IPS DF 4.7 (cell line): ENCODE measurements at regions not wholly inside any gene's neighbourhood (a gene's known extent, or its start where the extent isn't known, plus 50 kb on each side); places are given as distances from the start of the nearest gene placed in this dataset.
"Not testable (repeated sequence)": the region's sequence is repeated elsewhere in the genome, so short reads cannot be mapped to it uniquely, and the experiment has no call there.

Experiments used
- DNase-seq: peaks from one replicate; pipeline ENCODE4 v3.0.0-alpha.2; 2013; ENCODE audit warnings: low spot score; ENCODE audit errors: extremely low read depth

DNA sequence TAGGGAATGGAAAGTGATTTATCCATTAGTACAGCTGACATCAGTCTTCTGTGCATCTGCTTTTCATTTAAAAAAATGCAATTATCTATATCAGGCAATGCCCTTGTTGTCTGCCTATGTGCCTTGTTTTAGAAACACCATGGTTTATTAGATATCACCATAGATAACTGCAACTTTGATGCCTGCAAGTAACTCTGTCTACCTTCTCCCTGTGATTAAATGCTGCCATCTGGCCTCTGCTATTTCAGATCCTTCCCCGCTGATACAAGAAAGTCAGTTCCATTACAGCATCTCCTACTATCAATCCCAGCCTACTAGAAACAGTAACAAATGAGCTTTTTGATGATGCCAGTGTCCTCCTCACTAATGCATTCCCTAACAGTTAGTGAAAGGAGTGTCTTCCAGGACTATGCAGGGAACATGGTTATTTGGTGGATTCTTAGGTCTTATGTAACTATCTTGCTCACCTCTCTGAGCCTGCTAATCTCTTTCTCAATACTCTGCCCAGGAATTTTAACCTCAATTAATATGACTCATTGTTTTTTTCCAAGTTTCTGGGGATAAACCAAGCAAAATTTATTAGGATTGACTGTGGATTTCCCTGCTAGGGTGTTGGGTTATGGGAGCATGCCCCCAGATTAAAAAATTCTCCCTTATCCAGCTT, 444.9 kb downstream of the RAPGEF2 start:
- DNase-seq = no peak

DNA sequence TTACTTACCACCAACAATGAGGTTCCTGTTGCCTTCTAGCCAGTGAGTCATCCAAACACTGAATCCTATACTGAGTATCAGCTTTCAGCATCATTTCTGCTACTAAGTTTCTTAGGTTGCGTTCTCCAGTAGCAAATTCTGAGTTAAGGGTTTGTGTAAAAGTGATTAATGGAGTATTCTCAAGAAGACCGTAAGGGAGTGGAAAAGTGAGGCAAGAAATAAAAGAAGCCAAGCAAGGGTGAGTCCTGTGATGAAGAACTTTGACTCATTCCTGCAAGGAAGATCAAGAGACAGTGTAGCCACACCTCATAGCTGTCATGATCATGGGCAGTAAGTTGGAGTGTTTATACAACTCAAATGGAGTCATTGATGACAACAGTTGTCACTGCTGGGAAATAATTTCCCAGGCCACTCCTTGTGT, 446.2 kb downstream of the RAPGEF2 start:
- DNase-seq = no peak

DNA sequence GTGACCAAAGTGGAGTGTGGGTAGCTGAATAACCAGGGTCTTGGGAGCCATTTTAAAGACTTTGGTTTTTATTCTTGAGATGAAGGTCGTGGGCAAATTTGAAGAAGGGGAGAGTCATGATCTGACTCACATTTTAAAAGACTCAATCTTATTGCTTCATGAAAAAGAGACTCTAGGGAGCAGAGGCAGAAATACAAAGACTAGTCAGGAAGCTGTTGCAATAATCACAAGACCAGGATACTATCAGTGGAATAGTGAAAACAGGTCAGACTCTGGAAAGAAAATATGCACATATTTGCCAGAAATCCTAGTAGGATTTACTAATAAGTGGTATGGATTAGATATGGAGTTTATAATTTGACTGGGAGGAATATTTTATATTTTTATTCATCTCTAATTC, 448.4 kb downstream of the RAPGEF2 start:
- DNase-seq = no peak

DNA sequence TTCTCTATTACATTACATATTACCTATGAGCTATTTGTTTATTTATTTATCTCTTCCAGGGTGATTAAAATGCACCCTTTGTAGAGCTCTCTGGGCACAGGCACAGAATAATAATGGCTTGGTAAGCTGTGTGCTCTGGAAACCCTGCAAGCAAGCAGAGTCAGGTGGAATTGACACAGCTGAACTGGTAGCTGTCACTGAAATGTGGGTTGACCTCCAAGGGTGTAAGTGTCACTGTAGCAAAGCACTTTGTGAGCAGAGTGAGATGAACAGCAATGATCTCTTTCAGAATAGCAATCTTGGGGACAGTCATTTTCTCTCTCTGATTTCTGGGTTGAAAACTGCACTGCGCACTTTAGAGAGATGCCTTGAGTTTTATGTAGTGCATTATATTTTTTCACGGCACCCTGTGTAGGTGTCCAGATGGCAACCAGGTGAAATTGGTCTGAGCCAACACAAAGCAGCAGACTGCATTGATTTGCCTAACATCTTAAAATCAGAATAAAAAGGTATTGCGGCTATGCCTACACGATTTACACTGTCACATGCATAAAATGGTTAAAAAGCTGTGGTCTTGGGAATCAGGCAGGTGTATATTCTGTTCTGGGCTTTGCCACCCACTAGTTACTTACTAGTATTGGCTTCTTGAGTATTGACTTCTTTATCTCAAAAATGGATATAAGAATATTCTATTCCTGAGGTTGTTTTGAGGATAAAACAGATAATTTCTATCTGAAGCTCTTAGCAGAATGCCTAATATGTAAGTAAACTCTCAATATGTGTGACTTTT, 450.3 kb downstream of the RAPGEF2 start:
- DNase-seq = no peak

DNA sequence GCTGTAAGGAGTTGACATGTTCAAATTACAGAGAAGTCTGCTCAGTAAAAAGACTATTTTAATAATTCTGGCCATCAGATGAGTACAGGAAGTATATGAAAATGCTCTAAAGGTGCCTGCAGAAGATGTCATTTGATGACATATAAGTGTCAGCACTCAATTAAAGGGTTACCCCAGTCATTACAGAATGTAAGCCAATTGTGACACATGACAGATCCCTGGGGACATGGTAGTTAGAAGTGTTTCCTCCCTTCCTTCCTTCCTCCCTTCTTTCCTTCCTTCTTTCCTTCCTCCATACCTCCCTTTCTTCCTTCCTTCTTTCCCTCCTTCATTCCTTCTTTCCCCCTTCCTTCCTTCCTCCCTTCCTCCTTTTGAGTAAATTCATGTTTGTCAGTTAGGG, 453.0 kb downstream of the RAPGEF2 start:
- no peak for DNase-seq

DNA sequence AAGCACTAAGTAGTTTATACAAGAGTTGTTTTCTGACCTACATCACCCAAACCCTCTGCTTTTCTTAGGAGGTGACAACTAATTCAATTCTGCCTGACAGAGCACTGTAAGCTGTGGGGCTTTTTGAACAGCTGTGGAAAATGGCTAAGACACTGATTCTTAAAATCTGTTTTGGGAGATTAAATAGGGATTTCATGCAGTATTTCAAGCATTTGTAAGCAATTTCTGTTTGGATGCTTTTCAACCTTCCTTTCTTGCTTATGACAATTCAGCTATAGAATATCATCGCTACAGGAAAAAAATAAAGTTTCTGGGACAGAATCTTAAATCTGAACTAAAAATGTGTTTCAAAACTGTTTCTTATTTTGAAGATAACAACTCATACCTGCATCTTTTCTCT, 459.5 kb downstream of the RAPGEF2 start:
- no peak for DNase-seq

DNA sequence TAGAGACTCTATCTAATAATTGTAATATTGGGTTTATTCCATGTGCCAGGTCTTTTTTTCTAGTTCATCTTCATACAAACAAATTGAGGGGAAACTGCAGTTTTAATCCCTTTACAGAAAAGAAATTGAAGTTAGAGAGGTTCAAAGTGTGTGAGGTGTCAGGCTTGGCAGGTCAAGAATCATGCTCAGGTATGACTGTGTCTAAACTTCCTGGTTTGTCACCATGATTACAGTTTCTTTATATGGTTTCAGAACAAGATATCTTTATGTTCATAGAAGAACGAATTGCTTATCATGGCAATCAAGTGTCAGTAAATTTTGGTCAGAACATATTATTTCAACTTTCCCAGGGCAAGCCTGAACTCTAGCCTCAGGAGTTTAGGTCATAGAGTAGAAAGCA, 460.4 kb downstream of the RAPGEF2 start:
- no peak for DNase-seq

DNA sequence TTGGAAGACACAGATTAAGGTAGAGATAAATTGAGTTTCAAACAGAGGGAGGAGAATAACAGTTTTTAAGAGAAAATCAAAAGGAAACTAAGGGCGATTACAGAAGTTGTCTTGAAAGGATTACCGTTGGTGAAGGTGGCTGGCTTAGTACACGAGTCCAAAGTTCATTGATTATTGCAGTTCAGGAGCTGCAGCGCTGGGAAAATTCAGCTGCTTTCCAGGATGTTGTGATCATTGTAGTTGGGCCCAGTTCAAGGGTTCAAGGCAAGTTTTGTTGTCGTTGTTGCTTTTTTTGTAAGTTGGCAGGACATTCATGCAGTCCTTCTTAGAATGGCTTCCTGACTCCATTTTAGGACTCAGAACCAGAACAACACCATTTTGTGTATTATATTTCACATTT, 461.7 kb downstream of the RAPGEF2 start:
- DNase-seq = no peak

DNA sequence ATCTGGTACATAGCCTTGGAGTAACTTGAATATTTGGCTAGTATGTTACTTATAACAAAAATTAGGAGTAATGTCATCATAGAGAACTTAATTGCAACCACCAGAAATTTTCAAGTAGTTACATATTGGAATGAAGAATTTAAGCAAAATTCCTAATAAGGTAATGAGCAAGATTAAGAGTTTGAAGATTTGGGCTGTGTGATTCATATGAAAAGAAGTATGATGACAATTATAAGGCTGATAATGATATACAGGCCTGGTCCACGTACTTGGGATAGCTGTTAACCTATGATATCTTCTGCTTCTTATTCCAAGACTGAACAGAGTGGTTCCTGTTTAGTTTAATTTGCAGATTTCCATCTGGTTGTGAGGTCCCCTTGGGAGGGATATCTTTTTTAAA, 463.9 kb downstream of the RAPGEF2 start:
- DNase-seq = no peak

DNA sequence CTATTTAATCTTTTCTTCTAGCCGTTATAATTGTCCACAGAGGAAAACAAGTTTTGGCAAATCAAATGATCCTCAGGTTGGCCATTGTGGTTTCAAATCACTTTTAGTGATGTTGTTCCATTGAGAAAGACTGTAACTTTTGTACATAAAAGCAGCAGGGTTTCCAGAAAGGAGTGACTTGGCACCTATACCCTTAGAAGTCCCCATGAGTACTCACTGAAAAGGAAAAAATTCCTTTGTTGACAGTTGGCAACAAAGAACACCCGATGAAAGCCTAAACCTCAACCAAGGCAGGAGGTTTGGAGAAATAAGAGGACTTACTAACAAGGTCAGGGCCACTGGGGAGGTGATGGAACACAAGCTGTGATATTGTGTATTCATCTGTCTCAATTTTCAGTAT, 474.4 kb downstream of the RAPGEF2 start:
- no peak for DNase-seq

DNA sequence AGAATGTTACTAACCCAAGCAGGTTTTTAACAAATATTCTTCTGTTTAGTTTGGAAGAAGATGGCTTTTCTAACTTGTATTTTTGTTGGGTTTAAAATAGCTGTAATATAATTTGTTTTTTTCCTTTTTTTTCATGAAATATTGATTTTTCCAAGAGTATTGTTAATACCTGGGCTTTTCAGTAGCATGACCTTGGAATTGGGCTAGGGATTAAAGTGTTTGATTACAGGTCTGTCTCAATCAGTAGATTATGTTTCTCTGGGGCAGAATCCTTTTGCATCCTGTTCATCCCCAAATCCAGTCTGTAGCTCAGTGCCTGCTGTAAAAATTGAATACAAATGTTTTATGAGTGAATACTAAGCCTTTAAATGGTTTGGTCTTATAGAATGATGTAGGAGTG, 479.8 kb downstream of the RAPGEF2 start:
- DNase-seq = no peak

DNA sequence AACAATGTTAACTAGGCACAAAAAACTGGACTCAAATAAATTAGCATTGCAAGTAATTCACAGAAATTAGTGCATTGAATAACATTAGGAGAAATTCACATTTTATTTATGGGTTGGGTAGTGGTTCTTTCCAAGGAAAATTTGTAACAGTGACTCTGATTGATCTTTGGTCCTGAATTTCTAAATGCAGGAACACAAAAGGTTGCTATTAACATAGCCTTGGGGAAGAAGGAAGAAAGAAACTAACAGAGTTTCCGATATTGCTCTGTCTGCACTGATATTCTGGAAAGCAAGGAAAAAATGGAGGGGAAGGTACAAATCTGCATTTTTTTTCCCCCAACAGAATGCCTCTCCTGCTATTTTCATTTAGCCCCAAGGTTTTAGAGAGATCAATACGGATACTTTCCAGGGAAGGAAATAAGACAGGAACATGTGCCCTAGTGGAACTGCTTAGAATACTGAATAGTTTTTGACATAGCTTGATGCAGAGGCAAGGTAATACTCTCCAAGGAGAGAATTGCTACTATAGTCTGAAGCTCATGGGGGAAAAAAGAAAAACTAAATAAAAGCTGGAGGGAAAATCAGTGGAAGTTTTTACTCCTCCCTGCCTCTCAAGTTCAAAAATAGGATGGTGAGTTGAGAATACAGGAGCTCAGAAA, 490.1 kb downstream of the RAPGEF2 start:
- DNase-seq = no peak

DNA sequence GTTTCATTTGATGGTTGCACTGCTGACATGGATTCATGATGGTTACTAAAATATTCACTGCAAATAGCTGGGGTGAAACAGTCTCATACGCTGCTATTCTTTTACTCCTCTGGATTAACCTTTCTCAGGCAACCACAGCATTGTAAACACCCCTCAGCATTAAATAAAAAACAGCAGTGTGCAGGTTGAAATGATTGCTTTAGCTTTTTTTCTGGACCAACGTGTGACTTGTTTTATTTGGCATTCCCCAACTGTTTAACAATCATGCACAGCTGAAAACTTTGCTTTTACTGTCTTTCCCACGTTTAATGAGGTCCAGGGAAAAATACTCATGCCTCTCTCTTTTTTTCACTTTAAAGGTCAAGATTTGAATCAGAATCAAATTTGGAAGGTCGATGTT, 490.8 kb downstream of the RAPGEF2 start:
- no peak for DNase-seq

DNA sequence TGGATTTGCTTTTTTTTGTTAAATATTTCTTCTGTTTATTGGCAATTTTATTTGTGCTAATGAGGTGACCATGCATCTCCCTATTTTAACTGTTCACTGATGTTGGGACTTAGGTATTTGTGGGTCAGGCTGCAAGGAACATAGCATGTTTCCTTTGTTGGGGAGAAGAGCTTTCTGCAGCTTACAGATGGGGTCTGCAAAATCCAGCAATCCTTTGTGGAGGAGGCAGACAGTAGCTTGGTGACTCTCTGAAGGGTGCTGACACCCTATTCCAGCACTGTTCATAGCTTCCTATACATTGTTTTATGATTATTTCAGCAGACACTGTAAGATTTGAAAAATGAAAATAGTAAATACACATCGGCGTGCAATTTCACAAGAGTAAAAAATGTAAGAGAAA, 491.7 kb downstream of the RAPGEF2 start:
- DNase-seq = no peak

DNA sequence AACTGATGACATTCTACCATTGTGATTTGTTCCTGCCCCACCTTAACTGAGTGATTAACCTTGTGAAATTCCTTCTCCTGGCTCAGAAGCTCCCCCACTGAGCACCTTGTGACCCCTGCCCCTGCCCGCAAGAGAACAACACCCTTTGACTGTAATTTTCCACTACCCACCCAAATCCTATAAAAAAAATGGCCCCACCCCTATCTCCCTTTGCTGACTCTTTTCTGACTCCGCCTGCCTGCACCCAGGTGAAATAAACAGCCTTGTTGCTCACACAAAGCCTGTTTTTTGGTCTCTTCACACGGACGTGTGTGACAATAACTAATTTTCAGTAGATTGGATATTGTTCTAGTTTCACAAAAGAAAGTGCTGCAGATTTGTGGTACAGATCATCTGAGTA, 492.2 kb downstream of the RAPGEF2 start:
- not testable (repeated sequence) for DNase-seq

DNA sequence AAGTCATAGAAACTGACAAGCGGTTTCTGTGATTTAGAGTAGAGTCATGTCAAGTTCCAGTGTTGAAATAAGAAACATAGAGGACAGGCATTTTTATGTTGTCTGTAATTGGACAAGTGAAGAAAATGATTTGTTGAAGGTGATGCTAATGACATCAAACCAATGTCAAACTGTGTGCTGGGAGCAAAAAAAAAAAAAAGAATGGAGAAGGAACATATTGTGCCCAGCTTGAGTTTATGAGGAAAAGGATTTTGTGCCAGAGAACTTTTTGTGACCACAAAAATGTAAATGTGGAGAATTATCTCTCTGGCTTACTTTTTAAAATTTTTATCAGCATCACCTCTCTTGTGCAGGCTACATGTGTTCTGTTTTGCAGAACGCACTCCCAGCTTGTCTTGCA, 495.7 kb downstream of the RAPGEF2 start:
- no peak for DNase-seq

DNA sequence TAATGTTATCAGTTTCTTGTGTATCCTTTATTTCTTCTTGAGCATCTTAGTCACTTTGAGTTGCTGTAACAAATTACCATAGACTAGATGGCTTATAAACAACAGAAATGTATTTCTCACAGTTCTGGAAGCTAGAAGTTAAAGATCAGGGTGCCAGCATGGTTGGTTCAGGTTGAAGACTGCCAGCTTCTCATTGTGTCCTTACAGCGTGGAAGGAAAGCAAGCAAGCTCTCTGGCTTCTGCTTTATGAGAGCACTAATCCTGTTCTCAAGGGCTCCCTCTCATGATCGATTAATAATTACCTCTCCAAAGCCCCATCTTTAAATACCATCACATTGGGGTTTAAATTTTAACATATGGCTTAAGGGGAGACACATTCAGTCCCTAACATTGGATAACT, 497.2 kb downstream of the RAPGEF2 start:
- DNase-seq = no peak

DNA sequence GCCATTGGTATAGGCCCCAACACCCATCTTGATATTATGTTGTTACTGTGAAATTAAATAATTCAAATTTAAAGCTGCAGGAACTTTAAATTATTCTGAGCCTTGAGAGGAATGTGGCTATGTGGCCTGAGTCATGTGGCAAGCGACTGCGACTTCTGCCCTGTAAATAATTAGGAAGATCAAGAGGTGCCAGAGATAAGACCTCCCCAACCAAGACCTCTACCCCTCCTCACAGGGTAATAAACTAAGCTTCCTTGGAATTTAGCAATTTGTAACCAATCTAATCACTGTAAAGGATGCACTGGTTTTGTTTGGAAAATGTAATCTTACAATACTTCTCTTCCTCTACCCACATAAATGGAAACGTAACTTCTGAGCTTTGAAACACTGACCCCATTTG, 501.9 kb downstream of the RAPGEF2 start:
- no peak for DNase-seq

DNA sequence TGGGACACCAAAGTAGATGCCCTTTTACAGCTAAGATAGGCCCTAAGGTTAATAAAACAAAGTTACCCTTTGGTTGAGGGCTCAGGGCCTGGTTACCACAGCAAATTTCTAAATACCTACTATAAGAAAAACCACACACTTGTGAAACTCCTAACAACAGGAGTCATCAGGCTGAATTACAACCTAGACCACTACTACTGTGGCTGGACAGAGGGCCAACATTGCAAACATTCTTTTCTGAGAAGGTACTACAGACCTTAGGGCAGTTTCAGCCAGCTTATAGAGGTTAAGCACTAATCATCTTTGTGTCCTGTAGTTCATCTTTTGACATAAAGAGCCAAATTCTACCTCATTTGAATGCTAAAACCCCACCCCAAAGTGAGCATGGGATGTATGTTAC, 504.0 kb downstream of the RAPGEF2 start:
- DNase-seq = no peak

DNA sequence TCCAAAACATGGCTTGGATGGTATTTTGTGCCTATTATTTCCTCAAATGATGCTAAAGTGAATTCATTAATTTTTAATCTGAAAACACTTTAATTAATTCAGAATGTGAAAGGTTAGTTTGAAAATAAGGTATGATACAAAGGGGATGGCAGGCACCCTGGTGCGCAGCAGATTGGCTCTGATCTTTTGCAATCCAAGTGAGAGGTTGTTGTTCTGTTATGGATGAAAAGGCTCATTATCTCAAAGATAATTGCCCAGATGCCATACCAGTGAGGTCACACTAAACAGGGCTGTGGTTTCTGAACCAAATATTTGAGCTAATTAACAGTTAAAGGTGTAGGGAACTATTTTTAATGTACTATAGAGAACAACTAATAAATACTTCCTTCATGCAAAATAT, 504.9 kb downstream of the RAPGEF2 start:
- DNase-seq = no peak

DNA sequence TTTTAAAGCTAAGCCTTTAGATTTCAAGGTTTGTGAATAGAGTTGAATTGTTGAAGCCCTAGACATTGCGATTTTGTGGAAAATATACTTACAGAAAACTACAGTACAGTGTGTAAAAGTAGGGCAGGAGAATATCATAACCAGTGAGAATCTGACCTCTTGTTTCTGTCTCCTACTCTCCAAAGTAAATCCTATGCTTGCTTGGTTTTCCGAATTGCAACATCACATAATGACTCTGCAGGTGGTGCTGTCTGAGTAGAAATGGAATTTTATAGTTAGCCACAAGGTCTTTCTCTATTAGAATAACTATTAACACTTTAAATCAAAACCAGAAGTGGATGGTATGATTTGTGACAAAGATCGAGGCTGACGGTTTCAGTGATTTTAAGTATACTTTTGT, 505.6 kb downstream of the RAPGEF2 start:
- no peak for DNase-seq

DNA sequence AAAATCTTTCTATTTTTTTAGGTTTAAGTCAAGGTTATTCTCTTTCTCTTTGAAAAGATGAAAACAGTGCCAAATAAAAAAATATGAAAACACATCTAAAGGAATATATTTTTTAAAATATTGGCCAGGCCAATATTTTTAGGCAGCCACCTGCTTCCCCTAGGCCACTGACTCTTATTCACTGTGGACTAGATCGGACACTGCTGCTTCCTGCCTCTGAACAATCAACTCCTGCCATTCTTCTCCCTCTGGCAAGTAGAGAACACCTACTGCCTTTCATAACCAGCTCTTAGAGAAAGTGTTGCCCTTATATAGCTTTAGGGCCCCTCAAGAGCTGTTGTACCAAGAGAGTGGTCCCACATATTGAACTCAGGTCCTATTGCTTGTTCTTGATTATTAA, 529.2 kb downstream of the RAPGEF2 start:
- no peak for DNase-seq
